Uterus (tissue), 2 donors: ENCODE measurements at regions not wholly inside any gene's neighbourhood (a gene's known extent, or its start where the extent isn't known, plus 50 kb on each side); places are given as distances from the start of the nearest gene placed in this dataset.

Experiments
- POLR2A ChIP-seq, 2 donors: fragments of 450-650 bp; IDR thresholded peaks; one replicate each; pipeline ENCODE4 v1.6.1; 2016; ENCODE audit warnings: antibody characterized with exemption in 2 of 2, mild to moderate bottlenecking in 1 of 2, moderate library complexity in 1 of 2
- TF ChIP-seq, protein P1 (sequence below), 4 experiments: fragments of 200-600 bp in 2 of 4; fragments of 450-650 bp in 2 of 4; sonication (generic) in 2 of 4; IDR thresholded peaks; one replicate each; pipeline ENCODE4 v1.5.1; 2016 to 2019; ENCODE audit warnings: antibody characterized with exemption in 4 of 4, mild to moderate bottlenecking in 2 of 4, moderate library complexity in 1 of 4

DNA sequence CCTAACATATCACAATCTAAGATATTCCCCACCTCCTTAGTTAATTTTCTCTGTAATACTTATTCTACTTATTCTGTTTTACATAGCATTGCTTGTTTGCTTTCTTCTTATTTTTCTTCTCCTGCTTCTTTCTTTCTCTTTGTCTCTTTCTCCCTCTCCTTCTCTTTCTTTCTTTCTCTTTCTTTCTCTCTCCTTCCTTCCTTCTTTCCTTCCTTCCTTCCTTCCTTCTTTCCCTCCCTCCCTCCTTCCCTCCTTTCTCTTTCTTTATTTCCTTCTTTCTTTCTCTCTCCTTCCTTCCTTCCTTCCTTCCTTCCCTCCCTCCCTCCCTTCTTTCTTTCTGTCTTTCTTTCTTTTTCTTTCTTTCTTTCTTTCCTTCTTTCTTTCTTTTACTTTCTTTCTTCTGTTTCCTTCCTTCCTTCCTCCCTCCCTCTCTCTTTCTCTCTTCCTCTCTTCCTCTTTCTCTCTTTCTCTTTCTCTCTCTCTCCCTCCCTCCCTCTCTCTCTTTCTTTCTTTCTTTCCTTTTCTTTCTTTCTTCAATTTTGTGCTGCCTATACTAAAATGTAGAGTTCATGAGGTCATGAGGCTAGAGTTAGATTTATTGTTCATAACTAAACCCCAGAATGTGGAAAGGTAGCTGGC, 445.4 kb downstream of the GATA3 start:
- no peak for TF ChIP-seq POLR2A (IDR thresholded peaks at IDR 0.05)
- TF ChIP-seq, protein P1, sequence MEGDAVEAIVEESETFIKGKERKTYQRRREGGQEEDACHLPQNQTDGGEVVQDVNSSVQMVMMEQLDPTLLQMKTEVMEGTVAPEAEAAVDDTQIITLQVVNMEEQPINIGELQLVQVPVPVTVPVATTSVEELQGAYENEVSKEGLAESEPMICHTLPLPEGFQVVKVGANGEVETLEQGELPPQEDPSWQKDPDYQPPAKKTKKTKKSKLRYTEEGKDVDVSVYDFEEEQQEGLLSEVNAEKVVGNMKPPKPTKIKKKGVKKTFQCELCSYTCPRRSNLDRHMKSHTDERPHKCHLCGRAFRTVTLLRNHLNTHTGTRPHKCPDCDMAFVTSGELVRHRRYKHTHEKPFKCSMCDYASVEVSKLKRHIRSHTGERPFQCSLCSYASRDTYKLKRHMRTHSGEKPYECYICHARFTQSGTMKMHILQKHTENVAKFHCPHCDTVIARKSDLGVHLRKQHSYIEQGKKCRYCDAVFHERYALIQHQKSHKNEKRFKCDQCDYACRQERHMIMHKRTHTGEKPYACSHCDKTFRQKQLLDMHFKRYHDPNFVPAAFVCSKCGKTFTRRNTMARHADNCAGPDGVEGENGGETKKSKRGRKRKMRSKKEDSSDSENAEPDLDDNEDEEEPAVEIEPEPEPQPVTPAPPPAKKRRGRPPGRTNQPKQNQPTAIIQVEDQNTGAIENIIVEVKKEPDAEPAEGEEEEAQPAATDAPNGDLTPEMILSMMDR (IDR thresholded peaks at IDR 0.05): no peak
